ENCODE measurements at regions not wholly inside any gene's neighbourhood (a gene's known extent, or its start where the extent isn't known, plus 50 kb on each side); places are given as distances from the start of the nearest gene placed in this dataset.

DNA sequence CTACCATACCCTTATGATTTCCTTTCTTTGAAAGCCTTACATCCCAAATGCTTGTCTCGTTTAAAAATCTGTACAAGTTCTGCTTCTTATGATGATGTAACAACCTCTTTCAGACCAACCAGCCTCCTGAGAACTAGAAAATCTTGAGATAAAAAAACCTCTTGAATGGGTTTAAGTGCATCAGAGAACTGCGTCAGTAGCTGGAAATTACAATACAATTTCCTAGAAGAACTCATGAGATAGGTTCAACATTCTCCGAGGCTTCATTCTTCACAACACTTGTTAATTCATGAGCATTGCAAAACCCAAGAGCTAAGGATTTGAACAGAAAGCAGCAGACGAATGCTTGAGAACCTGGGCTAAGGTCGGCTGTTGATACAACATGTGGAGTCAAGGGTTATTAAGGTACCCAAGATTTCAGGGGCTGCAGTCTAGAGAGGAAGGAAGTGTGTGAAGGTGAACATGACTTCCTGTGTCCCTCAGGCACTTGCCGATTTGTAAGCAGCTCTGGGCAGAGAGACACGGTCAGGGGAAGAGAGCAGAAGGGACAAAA, 286.0 kb downstream of the ICE1 start:
- no peak for DNase-seq

DNA sequence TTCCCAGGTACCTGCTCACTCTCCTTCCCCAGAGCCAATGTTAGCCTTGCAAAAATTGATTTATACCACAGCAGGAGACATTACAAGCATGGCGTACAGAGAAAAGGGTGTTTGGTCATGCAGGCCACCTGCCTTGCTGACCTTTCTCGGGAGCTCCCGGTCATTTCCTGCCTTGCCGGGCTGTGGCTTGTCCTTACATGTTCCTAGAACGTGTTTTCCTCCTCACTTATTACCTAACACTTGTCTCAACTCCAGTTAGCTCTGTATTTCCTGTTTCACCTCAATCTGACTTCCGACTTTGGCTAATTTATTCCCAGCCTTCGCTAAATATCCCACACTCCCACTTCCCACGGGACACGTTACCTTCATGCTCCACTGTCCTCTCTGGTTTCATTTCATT, 282.5 kb downstream of the ICE1 start:
- no peak for DNase-seq

DNA sequence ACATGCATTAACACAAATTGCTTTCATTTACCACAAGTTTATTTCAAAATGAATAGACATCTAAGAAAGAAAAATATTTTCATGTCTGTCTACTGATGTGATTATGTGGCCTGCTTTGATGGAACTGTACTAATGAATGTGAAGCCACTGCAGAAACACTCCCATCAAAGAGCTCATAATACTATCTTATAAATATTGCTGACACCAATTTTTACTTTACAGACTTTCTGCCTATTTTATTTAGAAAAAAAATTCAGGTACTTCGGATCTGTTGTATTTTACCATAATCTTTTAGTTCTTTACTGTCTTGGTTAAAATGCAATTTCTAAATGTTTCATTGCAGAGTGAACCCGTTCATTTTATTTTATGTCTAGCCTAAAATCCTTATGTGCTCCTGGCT, 281.9 kb downstream of the ICE1 start:
- DNase-seq: no peak

DNA sequence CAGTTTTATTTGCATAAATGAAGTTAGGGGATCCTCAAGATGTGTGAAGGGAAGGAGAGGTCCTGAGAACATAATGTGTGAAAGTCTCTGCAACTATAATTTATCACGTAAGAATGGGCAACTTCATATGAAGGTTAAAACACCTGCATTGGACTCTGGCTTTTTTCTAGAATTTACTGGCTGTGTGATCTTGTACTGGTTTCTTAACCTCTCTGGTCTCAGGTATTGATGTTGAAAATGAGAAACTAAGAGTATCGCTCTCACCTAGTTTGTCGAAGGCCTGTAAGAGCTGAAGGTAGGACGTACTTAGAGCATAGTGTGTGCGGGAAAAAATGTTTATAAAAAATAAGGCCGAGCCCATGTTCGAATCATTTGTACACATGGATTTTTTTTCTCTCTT, 280.5 kb downstream of the ICE1 start:
- no peak for DNase-seq

DNA sequence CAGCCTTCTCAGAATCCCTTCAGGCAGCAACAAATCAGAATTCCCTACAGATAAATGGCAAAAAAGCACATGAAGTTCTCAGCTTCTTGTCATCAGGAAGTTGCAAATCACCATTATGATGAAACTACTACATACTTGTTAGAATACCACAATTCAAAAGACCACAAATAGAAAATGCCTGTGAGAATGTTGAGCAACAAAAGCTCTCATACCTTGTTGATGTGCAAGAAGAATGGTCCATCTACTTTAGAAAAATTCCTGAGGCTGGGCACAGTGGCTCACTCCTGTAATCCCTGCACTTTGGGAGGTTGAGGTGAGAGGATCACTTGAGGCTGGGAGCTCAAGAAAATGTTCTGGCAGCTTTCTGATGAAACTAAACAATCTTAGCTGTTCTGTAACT, 278.1 kb downstream of the ICE1 start:
- DNase-seq: no peak

DNA sequence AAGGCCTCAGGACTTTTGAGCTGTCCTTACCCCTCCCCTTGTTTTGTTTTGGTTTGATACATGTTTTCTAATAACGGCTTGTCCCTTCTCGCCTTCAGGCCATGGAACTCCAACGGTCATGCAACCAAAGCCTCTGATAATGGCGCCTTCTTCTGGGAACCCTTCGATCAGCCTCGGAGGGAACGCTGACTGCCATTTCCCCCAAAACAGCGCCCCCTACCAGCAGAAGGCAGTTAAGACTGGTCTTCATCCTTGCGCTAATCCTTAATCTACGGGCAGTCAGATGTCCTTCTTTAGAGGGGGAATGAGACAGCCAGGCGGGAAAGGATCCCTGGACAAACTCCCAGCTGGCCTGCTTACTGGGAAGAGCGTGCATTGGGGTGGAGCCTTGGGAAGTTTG, 276.6 kb downstream of the ICE1 start:
- DNase-seq: peak; percentile 12

- no peak for DNase-seq
Measured at GRCh38 chr5:5695266-5695665, 272.8 kb downstream of the ICE1 start.

GRCh38 chr5:5688925-5689310, 266.4 kb downstream of the ICE1 start:
- no peak for DNase-seq

GRCh38 chr5:5688194-5688924, 265.9 kb downstream of the ICE1 start:
- DNase-seq: no peak

DNA sequence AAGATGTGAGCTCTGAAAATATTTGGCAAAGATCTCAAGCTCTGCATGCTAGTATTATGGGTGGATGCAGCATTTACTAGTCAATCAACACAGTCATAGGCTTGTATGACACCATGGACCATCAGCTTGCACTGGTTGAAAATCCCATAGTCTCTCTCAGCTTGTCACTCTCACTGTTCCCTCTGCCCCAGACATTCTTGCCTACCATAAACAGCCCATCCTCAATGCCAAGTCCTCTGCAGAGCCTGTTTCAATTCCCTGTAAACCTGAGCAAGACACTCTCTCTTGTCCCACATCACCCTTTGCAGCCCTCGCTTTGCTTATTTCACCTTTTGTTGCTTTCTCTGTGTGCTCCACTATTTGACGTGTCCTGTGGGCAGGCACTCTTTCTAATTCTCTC, 264.6 kb downstream of the ICE1 start:
- no peak for DNase-seq

GRCh38 chr5:5686356-5686755, 263.9 kb downstream of the ICE1 start:
- DNase-seq: no peak

- no peak for DNase-seq
Measured at GRCh38 chr5:5685737-5686136, 263.3 kb downstream of the ICE1 start.

GRCh38 chr5:5683174-5683573, 260.7 kb downstream of the ICE1 start:
- no peak for DNase-seq

GRCh38 chr5:5678909-5679308, 256.4 kb downstream of the ICE1 start:
- DNase-seq: no peak

GRCh38 chr5:5677738-5678137, 255.3 kb downstream of the ICE1 start:
- no peak for DNase-seq

DNA sequence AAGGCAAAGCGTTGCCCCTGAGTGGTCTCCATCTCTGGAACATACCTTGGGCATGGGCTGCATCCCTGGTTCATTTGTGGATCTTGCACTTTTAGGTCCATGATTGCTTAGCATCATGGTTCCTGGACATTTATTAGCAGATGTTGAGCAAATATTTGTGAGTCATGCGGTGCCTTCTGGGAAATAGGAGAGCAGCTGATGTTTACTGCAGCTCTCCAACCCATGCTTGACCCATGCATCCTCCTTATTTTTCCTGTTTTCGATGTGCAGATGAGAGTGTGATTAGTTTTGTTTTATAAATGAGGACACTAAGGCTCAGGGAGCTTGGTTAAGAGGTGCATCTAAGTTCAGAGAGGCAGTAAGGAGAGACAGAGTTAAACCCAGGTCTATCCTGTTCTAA, 253.7 kb downstream of the ICE1 start:
- no peak for DNase-seq

GRCh38 chr5:5675511-5675910, 253.0 kb downstream of the ICE1 start:
- no peak for DNase-seq

- no peak for DNase-seq
Measured at GRCh38 chr5:5671823-5672222, 249.3 kb downstream of the ICE1 start.

- DNase-seq: no peak
Measured at GRCh38 chr5:5667136-5667554, 244.7 kb downstream of the ICE1 start.

DNA sequence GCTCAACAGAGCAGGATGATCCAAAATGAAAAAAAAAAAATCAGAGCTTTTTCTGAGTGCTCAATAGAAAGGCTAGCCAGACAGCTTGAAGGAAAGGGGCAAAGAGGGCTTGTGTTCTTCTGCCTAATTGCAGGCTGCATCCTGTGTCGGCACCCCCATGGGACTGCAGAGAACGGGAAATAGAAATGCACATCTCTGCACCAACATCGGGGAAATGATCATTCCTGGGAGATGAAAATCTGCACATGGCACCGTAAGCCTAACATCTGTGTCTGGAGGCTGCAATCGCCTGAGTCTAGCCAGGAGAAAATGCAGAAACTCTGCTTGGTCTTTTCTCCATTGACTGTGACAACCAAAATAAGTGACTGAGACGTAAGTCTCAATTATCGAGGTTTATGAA, 243.9 kb downstream of the ICE1 start:
- no peak for DNase-seq

- no peak for DNase-seq
Measured at GRCh38 chr5:5666076-5666365, 243.5 kb downstream of the ICE1 start.

- no peak for DNase-seq
Measured at GRCh38 chr5:5665225-5666075, 243.0 kb downstream of the ICE1 start.

GRCh38 chr5:5658889-5659465, 236.5 kb downstream of the ICE1 start:
- no peak for DNase-seq

DNA sequence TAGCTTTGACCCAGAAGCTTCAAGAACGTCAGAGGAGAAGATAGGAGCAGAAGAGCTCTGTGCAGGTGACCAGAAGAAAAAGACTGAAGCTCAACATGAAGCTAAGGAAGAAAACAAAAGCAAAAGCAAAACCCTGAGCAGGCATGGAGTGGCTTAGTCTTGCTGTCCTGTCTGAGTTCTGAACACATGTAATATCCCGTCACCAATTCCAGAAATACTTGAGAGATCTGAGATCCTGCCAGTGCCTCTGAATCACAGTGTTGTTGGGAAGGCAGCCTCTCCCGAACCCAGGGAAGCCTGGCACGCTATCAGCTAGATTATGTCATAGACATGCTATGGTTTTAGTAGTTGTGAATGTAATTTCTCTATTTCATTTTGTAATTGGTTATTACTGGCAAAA, 235.7 kb downstream of the ICE1 start:
- no peak for DNase-seq
